B cell (primary cell): ENCODE measurements at regions not wholly inside any gene's neighbourhood (a gene's known extent, or its start where the extent isn't known, plus 50 kb on each side); places are given as distances from the start of the nearest gene placed in this dataset.

Experiments used
- ATAC-seq: fragments of 200-7000 bp; cut with Tn5 transposase; one replicate; pipeline ENCODE4 v1.10.0; 2021; ENCODE audit warnings: low read depth, mild to moderate bottlenecking, moderate number of reproducible peaks, moderate library complexity
- CTCF ChIA-PET: fragments of 350-600 bp; sonication (Branson Sonifier 250); formaldehyde crosslinking; loops from one replicate; lab custom pipeline; 2021; ENCODE audit warnings: antibody characterized with exemption, inconsistent platforms; lab: Charles Lee
- POLR2A ChIA-PET: fragments of 350-600 bp; sonication (Branson Sonifier 250); formaldehyde crosslinking; loops from one replicate; lab custom pipeline; 2021; ENCODE audit warnings: antibody characterized with exemption; lab: Charles Lee
- DNase-seq: peaks from one replicate; pipeline ENCODE4 v3.0.0; 2013
- H2AFZ ChIP-seq: 2 replicates; pipeline ENCODE4 v1.6.1; 2012; ENCODE audit warnings: mild to moderate bottlenecking, low read depth, low read length; ENCODE audit not compliant: insufficient read depth, poor library complexity, severe bottlenecking
- H3K27ac ChIP-seq, 2 donors: 1 replicate in 1 of 2; 2 replicates in 1 of 2; pipeline ENCODE4 v1.5.1; 2012 to 2013; ENCODE audit warnings: low read length in 2 of 2, mild to moderate bottlenecking in 2 of 2, moderate library complexity in 1 of 2
- H3K27me3 ChIP-seq, 4 experiments: fragments of 200-600 bp in 1 of 4; sonication (generic) in 1 of 4; replicated peaks in 1 of 4; 1 replicate in 2 of 4; 2 replicates in 2 of 4; pipeline versions ENCODE4 v1.6.1 to v1.7.0; 2013 to 2016; ENCODE audit warnings: low read length in 3 of 4, mild to moderate bottlenecking in 2 of 4, mixed read lengths in 1 of 4, moderate library complexity in 1 of 4; ENCODE audit not compliant: insufficient read depth in 4 of 4, control insufficient read depth in 3 of 4; ENCODE audit errors: control extremely low read depth in 1 of 4
- H3K36me3 ChIP-seq, 2 experiments: replicated peaks in 1 of 2; 1 replicate in 1 of 2; 2 replicates in 1 of 2; pipeline versions ENCODE4 v1.6.1 to v1.7.1; 2013; ENCODE audit warnings: low read length in 1 of 2; ENCODE audit not compliant: insufficient read depth in 2 of 2, control insufficient read depth in 1 of 2; ENCODE audit errors: control extremely low read depth in 1 of 2, extremely low read depth in 1 of 2
- H3K4me1 ChIP-seq, 2 donors: fragments of 200-600 bp in 1 of 2; sonication (generic) in 1 of 2; 1 replicate in 1 of 2; 2 replicates in 1 of 2; pipeline versions ENCODE4 v1.5.1 to v1.6.1; 2013 to 2017; ENCODE audit warnings: low read length in 2 of 2; ENCODE audit not compliant: control insufficient read depth in 2 of 2, insufficient read depth in 2 of 2
- H3K4me2 ChIP-seq: replicated peaks from 2 replicates; pipeline ENCODE3; 2012; ENCODE audit warnings: mild to moderate bottlenecking, low read depth, low read length; ENCODE audit not compliant: poor library complexity, severe bottlenecking
- H3K4me3 ChIP-seq, 5 experiments: fragments of 200-600 bp in 1 of 5; sonication (generic) in 1 of 5; 1 replicate in 3 of 5; 2 replicates in 2 of 5; pipeline versions ENCODE4 v1.5.1 to v1.7.0; 2011 to 2016; ENCODE audit warnings: low read length in 4 of 5, mild to moderate bottlenecking in 4 of 5, low read depth in 2 of 5, control low read depth in 1 of 5, moderate library complexity in 1 of 5; ENCODE audit not compliant: insufficient read depth in 1 of 5; ENCODE audit errors: control extremely low read depth in 1 of 5, extremely low read depth in 1 of 5
- H3K79me2 ChIP-seq: fragments of 200-600 bp; sonication (generic); one replicate; pipeline ENCODE4 v1.6.0; 2016; ENCODE audit warnings: low read length; ENCODE audit not compliant: control insufficient read depth, insufficient read depth
- H3K9ac ChIP-seq: fragments of 200-600 bp; sonication (generic); 2 replicates; pipeline ENCODE4 v1.6.1; 2017; ENCODE audit warnings: mild to moderate bottlenecking, low read length, moderate library complexity
- H3K9me3 ChIP-seq, 3 donors: one replicate each; pipeline versions ENCODE4 v1.6.1 to v1.7.1; 2013; ENCODE audit warnings: low read length in 2 of 3; ENCODE audit not compliant: control insufficient read depth in 2 of 3, insufficient read depth in 1 of 3; ENCODE audit errors: control extremely low read depth in 1 of 3
- H4K20me1 ChIP-seq: 2 replicates; pipeline ENCODE4 v1.6.0; 2012; ENCODE audit warnings: mild to moderate bottlenecking, low read length; ENCODE audit not compliant: insufficient read depth, control insufficient read depth, poor library complexity, severe bottlenecking
- H3K27ac Mint-ChIP-seq: one replicate; pipeline ENCODE4 v1.8.0; 2021; ENCODE audit warnings: mixed read lengths
- H3K27me3 Mint-ChIP-seq: one replicate; pipeline ENCODE4 v1.8.0; 2021; ENCODE audit warnings: mixed read lengths
- H3K4me1 Mint-ChIP-seq: one replicate; pipeline ENCODE4 v1.8.0; 2021; ENCODE audit warnings: mixed read lengths
- H3K4me3 Mint-ChIP-seq: one replicate; pipeline ENCODE4 v1.8.0; 2021; ENCODE audit warnings: mixed read lengths
- H3K9me3 Mint-ChIP-seq: one replicate; pipeline ENCODE4 v1.8.0; 2022; ENCODE audit warnings: mixed read lengths; ENCODE audit not compliant: insufficient read depth
- CTCF ChIP-seq: fragments of 200-600 bp; IDR thresholded peaks from one replicate; pipeline ENCODE4 v1.8.0; 2022; ENCODE audit warnings: antibody characterized with exemption, mild to moderate bottlenecking
- EZH2 ChIP-seq: IDR thresholded peaks from 2 replicates; pipeline ENCODE4 v1.6.1; 2012; ENCODE audit warnings: borderline replicate concordance, low read depth, mild to moderate bottlenecking, moderate library complexity, low read length; ENCODE audit not compliant: insufficient read depth, poor library complexity, severe bottlenecking
- WGBS: methylation state at CpG from one replicate; pipeline ENCODE4 v1.1.5; 2013; ENCODE audit warnings: missing lambda C conversion rate; ENCODE audit not compliant: insufficient coverage; 5-methylcytosine and 5-hydroxymethylcytosine counted together
- intact Hi-C: fragments of 100-400 bp; cut with micrococcal nuclease; formaldehyde crosslinking; loops from one replicate; pipeline ENCODE4 v1.10.0; 2022

DNA sequence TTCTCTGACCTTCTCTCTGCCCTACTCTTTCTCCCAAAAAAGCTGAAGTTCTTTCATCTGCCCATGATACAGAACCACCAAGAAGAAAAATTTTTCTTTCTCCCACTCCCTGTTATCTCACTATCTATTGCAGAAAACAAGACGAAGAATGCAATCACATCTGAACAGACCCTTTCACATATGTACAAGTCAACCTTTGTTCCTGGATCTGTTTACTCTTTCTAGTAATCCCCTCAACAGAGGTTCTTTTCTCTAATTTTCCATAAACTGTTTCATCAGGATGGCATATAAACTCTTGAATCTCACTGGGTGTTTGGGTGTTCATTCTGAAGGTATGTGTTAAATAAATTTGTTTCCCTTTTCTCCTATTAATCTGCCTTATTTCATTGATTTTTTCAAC, 1262.7 kb upstream of the NRXN1 start:
- H3K27ac ChIP-seq, result no peak overlapping the region
- ChIA-PET CTCF (no interaction called here), POLR2A (no interaction called here)
- H3K4me3 Mint-ChIP-seq, result no peak overlapping the region
- no peaks in the 10 kb centered on the region for H3K36me3 ChIP-seq
- H3K79me2 ChIP-seq, result no peaks in the 10 kb centered on the region
- no peaks in the 10 kb centered on the region for H4K20me1 ChIP-seq
- intact Hi-C loops, result no loop called here
- ATAC-seq (no peak), DNase-seq (no peak)
- no peak overlapping the region for H3K27ac Mint-ChIP-seq
- no peak overlapping the region for H3K4me2 ChIP-seq
- H3K9me3 ChIP-seq, result peaks cover 0 to 1% (median 0%) of the 10 kb centered on the region in 3 donors
- no peaks in the 10 kb centered on the region for H3K27me3 ChIP-seq
- H3K4me3 ChIP-seq, result no peak overlapping the region
- H2AFZ ChIP-seq, result no peak overlapping the region
- peaks cover 4% of the 10 kb centered on the region for H3K9me3 Mint-ChIP-seq
- H3K9ac ChIP-seq, result no peak overlapping the region
- WGBS, result no CpG with 5 or more reads among the region's 1 CpG
- TF ChIP-seq CTCF (no peak), EZH2 (no peak)
- no peaks in the 10 kb centered on the region for H3K27me3 Mint-ChIP-seq
- no peaks in the 10 kb centered on the region for H3K4me1 Mint-ChIP-seq
- no peaks in the 10 kb centered on the region for H3K4me1 ChIP-seq

- H3K4me1 ChIP-seq, result no peaks in the 10 kb centered on the region
- Mint-ChIP-seq H3K27ac (no peak overlapping the region), H3K4me3 (no peak overlapping the region), H3K9me3 (peaks cover 4% of the 10 kb centered on the region), H3K27me3 (no peaks in the 10 kb centered on the region), H3K4me1 (no peaks in the 10 kb centered on the region)
- no peaks in the 10 kb centered on the region for H4K20me1 ChIP-seq
- H3K27ac ChIP-seq, result no peak overlapping the region
- whole genome bisulfite sequencing, result no CpG with 5 or more reads among the region's 1 CpG
- H3K27me3 ChIP-seq, result no peaks in the 10 kb centered on the region
- ChIA-PET CTCF (no interaction called here), POLR2A (no interaction called here)
- ATAC-seq (no peak), DNase-seq (no peak)
- H3K36me3 ChIP-seq, result no peaks in the 10 kb centered on the region
- no peak overlapping the region for H3K9ac ChIP-seq
- no peak overlapping the region for H2AFZ ChIP-seq
- no peak overlapping the region for H3K4me3 ChIP-seq
- no peak overlapping the region for H3K4me2 ChIP-seq
- H3K9me3 ChIP-seq, result peaks cover 0 to 1% (median 0%) of the 10 kb centered on the region in 3 donors
- intact Hi-C loops, result no loop called here
- TF ChIP-seq EZH2, result no peak
- TF ChIP-seq CTCF, result no peak
- no peaks in the 10 kb centered on the region for H3K79me2 ChIP-seq
These were observed 1260.9 kb upstream of the NRXN1 start for GRCh38 chr2:52292801-52293200.
